HG02943 (cell line): ENCODE measurements at regions not wholly inside any gene's neighbourhood (a gene's known extent, or its start where the extent isn't known, plus 50 kb on each side); places are given as distances from the start of the nearest gene placed in this dataset.
"Not testable (repeated sequence)": the region's sequence is repeated elsewhere in the genome, so short reads cannot be mapped to it uniquely, and the experiment has no call there.

Experiments
- ATAC-seq: cut with Tn5 transposase; IDR thresholded peaks from one replicate; pipeline ENCODE4 v1.9.1; 2021; ENCODE audit warnings: mild to moderate bottlenecking, low read depth, moderate library complexity; ENCODE audit not compliant: unreplicated experiment

GRCh38 chr2:242089213-242089549, 219.7 kb downstream of the RTP5 start:
- ATAC-seq: not testable (repeated sequence)

- not testable (repeated sequence) for ATAC-seq
Measured at GRCh38 chr2:242097278-242097677, 227.7 kb downstream of the RTP5 start.

GRCh38 chr2:242098034-242098433, 228.5 kb downstream of the RTP5 start:
- ATAC-seq: no peak

- no peak for ATAC-seq
Measured at GRCh38 chr2:242098445-242099128, 229.1 kb downstream of the RTP5 start.

- ATAC-seq: not testable (repeated sequence)
Measured at GRCh38 chr2:242103093-242103492, 233.6 kb downstream of the RTP5 start.

GRCh38 chr2:242104202-242104956, 234.8 kb downstream of the RTP5 start:
- ATAC-seq: not testable (repeated sequence)

GRCh38 chr2:242107065-242107464, 237.5 kb downstream of the RTP5 start:
- ATAC-seq: not testable (repeated sequence)

GRCh38 chr2:242108797-242109500, 239.4 kb downstream of the RTP5 start:
- ATAC-seq: not testable (repeated sequence)

- ATAC-seq: not testable (repeated sequence)
Measured at GRCh38 chr2:242109819-242110218, 240.3 kb downstream of the RTP5 start.

GRCh38 chr2:242111954-242112353, 242.4 kb downstream of the RTP5 start:
- not testable (repeated sequence) for ATAC-seq

GRCh38 chr2:242113492-242113891, 244.0 kb downstream of the RTP5 start:
- ATAC-seq: not testable (repeated sequence)

GRCh38 chr2:242116676-242117075, 247.1 kb downstream of the RTP5 start:
- ATAC-seq: not testable (repeated sequence)

- ATAC-seq: not testable (repeated sequence)
Measured at GRCh38 chr2:242117305-242117704, 247.8 kb downstream of the RTP5 start.

GRCh38 chr2:242119682-242120081, 250.2 kb downstream of the RTP5 start:
- not testable (repeated sequence) for ATAC-seq

GRCh38 chr2:242130682-242131081, 261.2 kb downstream of the RTP5 start:
- not testable (repeated sequence) for ATAC-seq

- not testable (repeated sequence) for ATAC-seq
Measured at GRCh38 chr2:242159921-242160320, 290.4 kb downstream of the RTP5 start.

- ATAC-seq: not testable (repeated sequence)
Measured at GRCh38 chr2:242165115-242165514, 295.6 kb downstream of the RTP5 start.

- not testable (repeated sequence) for ATAC-seq
Measured at GRCh38 chr2:242171290-242171689, 301.8 kb downstream of the RTP5 start.
